Adrenal gland (tissue), 5 donors: ENCODE measurements at regions not wholly inside any gene's neighbourhood (a gene's known extent, or its start where the extent isn't known, plus 50 kb on each side); places are given as distances from the start of the nearest gene placed in this dataset.

Experiments
- CTCF ChIP-seq, 6 experiments: fragments of 450-650 bp in 4 of 6; fragments of 200-600 bp in 2 of 6; sonication (generic) in 1 of 6; IDR thresholded peaks; 1 replicate in 5 of 6; 2 replicates in 1 of 6; pipeline versions ENCODE4 v1.5.1 to v1.8.0; 2016 to 2021; ENCODE audit warnings: antibody characterized with exemption in 6 of 6, mild to moderate bottlenecking in 2 of 6, moderate library complexity in 1 of 6
- POLR2A ChIP-seq, 2 donors: fragments of 450-650 bp; IDR thresholded peaks; one replicate each; pipeline ENCODE4 v1.6.1; 2017; ENCODE audit warnings: antibody characterized with exemption in 2 of 2, mild to moderate bottlenecking in 2 of 2, moderate library complexity in 1 of 2
- donor health status: DM: no; HTN: no; CAD: no.

DNA sequence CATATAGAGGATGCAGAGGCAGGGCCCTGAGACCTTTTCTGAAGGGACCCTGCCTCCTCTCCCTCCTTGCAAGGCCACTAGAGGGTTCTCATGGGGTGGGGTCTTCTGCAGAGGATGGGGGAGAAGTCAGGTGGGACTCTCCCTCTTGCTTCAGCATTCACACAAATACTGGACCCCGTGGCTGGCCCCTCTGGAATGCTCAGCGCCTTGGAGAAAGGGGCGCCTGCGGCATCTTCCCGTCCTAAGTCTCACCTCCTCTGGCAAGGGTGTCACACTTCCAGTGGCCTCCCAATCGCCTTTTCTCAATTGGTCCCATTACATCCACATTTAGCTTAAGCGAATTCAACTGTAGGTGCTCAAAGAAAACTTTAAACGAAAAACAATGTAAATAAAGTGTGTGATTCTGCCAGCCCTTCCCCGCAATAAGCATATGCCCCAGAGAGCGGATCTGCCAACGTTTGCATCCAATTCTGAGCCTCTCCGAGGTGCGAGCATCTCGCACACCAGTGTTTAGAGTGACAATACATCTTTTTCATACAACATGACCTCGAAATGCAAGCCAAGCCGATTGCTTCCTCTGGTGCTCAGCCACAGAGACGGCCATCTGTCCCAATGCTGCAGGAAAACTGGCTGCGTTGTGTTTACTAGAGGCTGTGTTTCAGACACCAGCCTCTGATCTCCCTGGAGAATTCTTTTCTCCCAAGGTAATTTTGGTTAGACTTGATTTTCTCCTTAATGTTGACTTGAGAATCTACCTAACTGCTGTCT, 69.1 kb upstream of the WASF3 start:
- TF ChIP-seq POLR2A (IDR thresholded peaks at IDR 0.05) (no peak), CTCF (IDR thresholded peaks at IDR 0.05) (no peak)
